OCI-LY1 (cell line): ENCODE measurements at regions not wholly inside any gene's neighbourhood (a gene's known extent, or its start where the extent isn't known, plus 50 kb on each side); places are given as distances from the start of the nearest gene placed in this dataset.

ENCODE experiments used
- CTCF ChIP-seq: fragments of 200-600 bp; sonication (generic), shearing (Covaris generic); IDR thresholded peaks from 2 replicates; pipeline ENCODE4 v1.5.1; 2017; ENCODE audit warnings: mild to moderate bottlenecking, antibody characterized with exemption, low read length, moderate library complexity, mixed read lengths
- EZH2 ChIP-seq: fragments of 200-600 bp; sonication (generic), shearing (Covaris generic); IDR thresholded peaks from 2 replicates; pipeline ENCODE4 v1.8.0; 2017; ENCODE audit warnings: borderline replicate concordance, mixed run types, mild to moderate bottlenecking, antibody characterized with exemption, low read length, moderate library complexity, mixed read lengths

DNA sequence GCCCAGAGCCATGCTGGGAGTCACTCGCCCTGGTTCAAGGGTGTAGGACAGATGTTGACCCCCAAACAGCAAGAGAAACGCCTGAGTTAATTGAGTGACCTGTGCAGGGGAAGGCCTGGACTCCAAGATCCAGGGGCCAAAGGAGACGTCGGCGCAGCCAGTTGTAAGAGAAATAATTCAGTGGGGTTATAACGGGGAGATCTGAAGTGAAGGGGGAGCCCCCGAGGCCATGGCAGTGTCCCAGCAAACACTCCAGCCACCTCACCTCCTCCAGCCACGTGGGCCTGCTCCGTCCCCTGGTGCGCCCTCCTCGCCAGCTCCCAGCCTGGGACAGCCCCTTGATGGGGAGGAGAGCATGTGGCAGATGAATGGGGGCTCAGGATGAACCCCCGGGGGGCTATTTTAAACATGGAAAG lies 130.7 kb upstream of the GPC1 start:
- TF ChIP-seq CTCF (no peak), EZH2 (no peak)
